Gastroesophageal sphincter (tissue), 3 donors: ENCODE measurements at regions not wholly inside any gene's neighbourhood (a gene's known extent, or its start where the extent isn't known, plus 50 kb on each side); places are given as distances from the start of the nearest gene placed in this dataset.

Source experiments
- CTCF ChIP-seq, 4 experiments: fragments of 200-600 bp in 2 of 4; fragments of 450-650 bp in 2 of 4; sonication (generic) in 1 of 4; IDR thresholded peaks; one replicate each; pipeline ENCODE4 v1.5.1; 2017 to 2019; ENCODE audit warnings: antibody characterized with exemption in 4 of 4, mild to moderate bottlenecking in 2 of 4, moderate library complexity in 2 of 4
- EP300 ChIP-seq: sonication (generic); formaldehyde crosslinking; IDR thresholded peaks from one replicate; pipeline ENCODE4 v1.6.1; 2017; ENCODE audit warnings: antibody characterized with exemption, mild to moderate bottlenecking
- POLR2A ChIP-seq, 2 donors: fragments of 450-650 bp; IDR thresholded peaks; one replicate each; pipeline ENCODE4 v1.6.1; 2017; ENCODE audit warnings: antibody characterized with exemption in 2 of 2, mild to moderate bottlenecking in 2 of 2, moderate library complexity in 1 of 2
- POLR2AphosphoS5 ChIP-seq: sonication (generic); formaldehyde crosslinking; IDR thresholded peaks from one replicate; pipeline ENCODE4 v1.6.1; 2017; ENCODE audit warnings: antibody characterized with exemption

GRCh38 chr4:151961456-151961855, 200.6 kb upstream of the GATB start:
- TF ChIP-seq CTCF (IDR thresholded peaks at IDR 0.05) (no peak), POLR2AphosphoS5 (no peak), POLR2A (IDR thresholded peaks at IDR 0.05) (no peak), EP300 (no peak)
